ENCODE measurements at regions not wholly inside any gene's neighbourhood (a gene's known extent, or its start where the extent isn't known, plus 50 kb on each side); places are given as distances from the start of the nearest gene placed in this dataset.

- no peak for DNase-seq (ENCODE audit: low read depth, low spot score)
These were observed 789.9 kb downstream of the BRD1 start for GRCh38 chr22:49037701-49038245.

- DNase-seq (ENCODE audit: low read depth, low spot score), result no peak
These were observed 791.2 kb downstream of the BRD1 start for GRCh38 chr22:49036513-49036912.

DNA sequence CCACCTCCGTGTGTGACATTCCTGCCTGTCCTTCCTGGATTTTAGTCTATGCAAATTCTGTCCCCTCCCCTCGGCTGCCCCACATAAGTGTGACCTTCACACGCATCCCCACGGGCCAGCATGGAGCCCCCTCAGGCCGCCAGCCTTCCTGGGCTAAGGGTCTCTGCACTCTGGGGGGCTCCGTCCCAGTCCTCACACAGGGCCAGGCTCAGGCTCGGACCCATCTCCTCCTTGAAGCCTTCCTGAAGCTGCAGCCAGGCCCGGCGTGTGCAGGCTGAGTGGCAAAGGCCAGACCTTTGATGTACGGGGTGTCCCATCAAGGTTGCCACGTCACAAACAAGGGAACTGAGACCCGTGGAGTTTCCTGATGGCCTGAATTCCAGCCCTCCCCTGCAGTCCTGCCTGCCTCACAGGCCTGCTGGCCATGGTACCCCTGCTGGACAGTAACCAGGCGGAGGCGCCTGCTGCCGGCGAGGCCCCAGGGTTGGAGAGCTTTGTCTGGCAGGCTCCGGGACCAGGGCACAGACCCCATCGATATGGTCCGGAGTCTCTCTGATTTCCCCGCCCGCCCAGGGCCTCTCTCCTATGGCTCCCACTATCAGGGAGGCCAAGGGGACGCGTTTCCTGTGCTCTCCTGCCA, 791.7 kb downstream of the BRD1 start:
- no peak for DNase-seq (ENCODE audit: low read depth, low spot score)

DNA sequence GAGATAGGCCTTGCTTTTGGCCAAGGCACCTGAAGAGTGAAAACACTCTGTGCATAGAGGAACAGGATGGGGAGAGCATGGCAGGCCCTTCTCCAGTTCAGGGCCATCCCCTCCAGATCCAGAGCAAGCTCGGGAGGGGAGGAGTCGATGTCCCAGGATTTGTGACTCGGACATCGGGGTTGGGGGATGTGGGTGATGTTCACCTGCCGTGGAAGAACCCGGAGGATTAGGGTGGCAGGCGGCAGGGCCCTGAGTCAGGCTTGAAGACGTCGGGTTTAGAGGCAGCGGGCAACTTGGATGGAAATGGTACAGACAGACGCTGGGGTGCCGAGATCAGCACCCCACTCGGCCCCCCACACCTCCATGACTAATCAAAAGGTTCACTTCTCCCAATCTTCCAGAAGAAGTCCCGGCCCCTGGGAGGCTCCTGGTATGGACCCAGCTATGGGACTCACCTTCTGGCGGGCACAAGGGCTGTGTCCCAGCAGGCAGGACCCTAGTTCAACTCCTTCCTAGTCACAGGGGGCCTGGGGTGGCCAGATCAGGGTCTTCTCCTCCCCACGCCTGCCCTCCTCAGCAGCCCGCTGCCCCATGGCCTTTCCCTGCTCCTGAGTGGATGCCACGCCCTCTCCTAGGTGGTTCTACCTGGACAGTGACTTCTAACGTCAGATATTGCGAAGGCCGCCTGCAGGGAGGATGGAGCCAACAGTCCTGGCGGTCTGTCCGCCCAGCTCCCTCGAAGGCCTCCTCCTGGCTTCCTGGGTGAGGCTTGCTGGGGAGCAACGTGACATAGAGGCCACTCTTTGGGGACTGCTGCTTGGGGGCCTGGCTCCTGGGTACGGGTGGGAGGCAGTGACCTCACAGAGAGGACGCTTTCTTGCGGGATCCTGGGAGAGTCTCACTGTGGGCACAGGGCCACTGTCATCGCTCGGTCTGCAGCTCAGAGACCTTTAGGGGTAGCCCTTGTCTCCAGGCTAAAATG, 792.5 kb downstream of the BRD1 start:
- DNase-seq (ENCODE audit: low read depth, low spot score), result no peak

GRCh38 chr22:49033616-49034015, 794.1 kb downstream of the BRD1 start:
- DNase-seq (ENCODE audit: low read depth, low spot score), result no peak

- no peak for DNase-seq (ENCODE audit: low read depth, low spot score)
These were observed 794.9 kb downstream of the BRD1 start for GRCh38 chr22:49032821-49033220.

- DNase-seq (ENCODE audit: low read depth, low spot score), result no peak
These were observed 795.8 kb downstream of the BRD1 start for GRCh38 chr22:49031746-49032330.

- no peak for DNase-seq (ENCODE audit: low read depth, low spot score)
These were observed 799.6 kb downstream of the BRD1 start for GRCh38 chr22:49028111-49028510.

- DNase-seq (ENCODE audit: low read depth, low spot score), result no peak
These were observed 800.4 kb downstream of the BRD1 start for GRCh38 chr22:49027368-49027670.

DNA sequence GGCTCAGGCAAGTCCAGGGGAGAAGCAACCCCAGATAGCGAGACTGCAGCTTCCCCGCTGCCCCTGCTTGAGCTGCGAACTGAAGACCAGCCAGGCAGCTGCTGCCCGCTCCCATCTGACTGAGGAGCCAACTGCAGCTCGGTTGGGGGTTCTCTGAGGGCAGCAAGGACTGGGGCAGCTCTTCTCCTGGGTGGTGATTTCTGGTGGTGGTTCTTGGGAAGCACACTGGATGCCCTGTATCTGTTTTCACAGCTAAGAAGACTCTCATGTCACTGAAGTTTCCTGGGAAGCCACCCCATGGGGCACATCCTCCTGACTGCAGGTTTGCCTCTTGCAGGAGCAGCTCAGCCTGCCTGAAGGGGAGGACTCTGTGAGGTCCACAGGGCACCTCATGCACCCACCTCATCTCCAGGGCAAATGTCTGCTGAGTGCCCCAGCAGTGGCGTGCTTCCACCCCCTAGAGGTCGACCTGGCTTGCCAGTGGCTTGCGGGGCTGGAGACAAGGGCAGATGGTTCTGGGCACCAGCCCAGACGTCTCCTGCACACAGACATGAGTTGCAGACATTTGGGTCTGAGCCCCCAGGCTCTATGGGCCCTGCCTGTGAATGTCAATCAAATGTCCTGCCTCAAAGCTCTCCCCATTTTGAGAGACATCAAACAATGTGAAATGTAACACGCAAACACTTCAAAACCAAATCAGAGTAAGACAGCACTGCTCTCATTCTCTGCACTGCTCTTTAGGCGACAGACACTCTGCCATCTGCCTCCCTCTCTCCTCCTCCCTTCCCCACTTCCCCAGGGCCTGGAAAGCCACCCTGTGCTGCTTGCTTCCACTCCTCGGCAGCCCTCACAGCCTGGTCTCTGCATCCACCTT, 800.9 kb downstream of the BRD1 start:
- no peak for DNase-seq (ENCODE audit: low read depth, low spot score)

GRCh38 chr22:49025791-49026493, 801.7 kb downstream of the BRD1 start:
- DNase-seq (ENCODE audit: low read depth, low spot score), result no peak

- no peak for DNase-seq (ENCODE audit: low read depth, low spot score)
These were observed 802.8 kb downstream of the BRD1 start for GRCh38 chr22:49024775-49025440.

- DNase-seq (ENCODE audit: low read depth, low spot score), result no peak
These were observed 803.5 kb downstream of the BRD1 start for GRCh38 chr22:49023879-49024774.

DNA sequence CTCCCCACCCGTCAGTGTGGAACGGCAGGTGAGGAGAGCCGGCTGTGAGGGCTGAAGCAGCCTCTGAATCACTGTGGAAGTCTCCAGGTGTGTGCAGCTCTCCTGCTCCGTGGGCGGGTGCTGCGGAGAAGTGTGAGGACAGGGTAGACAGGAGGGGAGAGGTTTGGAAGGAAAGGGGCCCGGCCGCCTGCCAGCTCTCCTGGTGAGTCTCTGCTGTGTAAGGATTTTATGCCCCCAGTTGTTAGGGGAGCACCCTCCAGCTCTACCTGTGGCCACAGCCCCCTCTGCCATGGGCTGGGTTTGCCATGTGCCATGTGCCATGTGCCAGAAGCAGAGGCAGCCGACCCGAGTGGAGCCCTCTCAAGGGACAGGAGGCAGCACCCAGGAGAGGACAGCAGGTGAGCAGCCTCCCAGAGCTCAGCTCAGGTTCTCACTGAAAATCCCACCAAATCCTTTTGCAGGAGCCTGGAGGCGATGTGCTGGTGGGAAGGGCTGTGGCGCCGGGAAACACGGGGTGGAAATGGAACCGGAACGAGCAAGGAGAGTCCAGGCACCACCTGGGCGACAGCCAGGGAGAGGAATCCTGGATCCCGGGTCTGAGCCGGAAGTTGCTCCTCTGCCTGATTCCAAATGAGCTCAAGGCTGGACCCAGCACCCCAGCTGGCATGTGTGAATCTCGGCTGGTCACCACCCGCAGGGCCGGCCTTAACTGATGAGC, 804.4 kb downstream of the BRD1 start:
- DNase-seq (ENCODE audit: low read depth, low spot score), result no peak

DNA sequence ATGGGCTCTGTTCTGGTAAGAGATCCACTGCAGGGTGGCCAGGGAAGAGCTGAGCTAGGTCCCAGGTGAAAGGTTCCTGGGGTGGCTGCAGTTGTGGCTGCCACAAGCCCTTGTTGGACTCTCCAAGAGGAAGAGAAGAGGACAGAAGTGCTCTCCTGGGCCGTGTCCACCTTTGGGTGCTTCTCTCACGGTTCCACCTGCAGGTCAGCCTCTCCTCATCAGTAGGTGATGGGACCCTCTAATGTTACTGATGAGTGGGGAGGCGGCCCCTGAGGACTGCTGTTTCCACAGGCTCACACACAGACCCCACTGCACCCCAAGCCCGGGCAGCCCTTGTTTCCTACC, 804.9 kb downstream of the BRD1 start:
- no peak for DNase-seq (ENCODE audit: low read depth, low spot score)

DNA sequence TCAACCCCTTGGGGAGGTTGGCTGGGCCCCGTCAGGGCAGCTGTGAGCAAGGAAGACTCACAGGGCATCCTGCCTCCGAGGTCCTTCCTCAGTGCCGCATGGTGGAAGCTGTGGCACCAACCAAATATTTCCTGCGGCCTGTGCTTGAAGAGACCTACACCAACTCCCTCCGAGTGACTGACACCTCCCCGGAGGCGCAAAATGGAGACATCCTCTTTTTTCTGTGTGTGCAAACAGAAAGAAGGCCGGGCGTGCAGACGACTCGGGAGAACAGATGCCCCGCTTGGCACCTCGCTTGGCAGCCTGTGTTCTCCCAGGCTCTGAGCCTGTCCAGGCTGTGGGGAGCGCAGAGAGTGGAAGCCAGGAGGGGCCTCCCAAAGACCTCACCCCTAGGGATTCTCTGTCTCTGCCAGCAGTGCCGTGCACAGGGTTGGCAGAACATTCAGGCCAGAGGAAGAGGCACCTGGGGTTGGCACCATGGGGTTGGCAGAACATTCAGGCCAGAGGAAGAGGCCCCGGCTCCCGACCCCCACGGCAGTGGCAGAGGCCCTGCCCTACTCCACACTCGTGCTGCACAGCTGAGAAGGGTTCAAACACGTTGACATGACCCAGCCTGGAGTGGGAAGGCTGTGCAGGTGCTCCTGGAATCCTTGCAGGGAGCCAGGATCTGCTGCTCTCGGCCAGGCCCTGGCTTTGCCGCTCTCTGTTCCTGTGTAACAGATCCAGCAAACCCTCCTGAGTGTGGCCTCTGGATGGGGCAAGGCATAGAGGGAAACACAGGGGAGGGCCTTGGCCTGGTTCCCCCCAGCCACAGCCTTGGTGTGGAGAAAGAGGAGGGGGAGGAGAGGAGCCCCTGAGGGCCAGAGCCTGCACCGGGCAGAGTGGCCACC, 805.5 kb downstream of the BRD1 start:
- no peak for DNase-seq (ENCODE audit: low read depth, low spot score)

- DNase-seq (ENCODE audit: low read depth, low spot score), result no peak
These were observed 806.3 kb downstream of the BRD1 start for GRCh38 chr22:49021131-49021925.
